ENCODE measurements at regions not wholly inside any gene's neighbourhood (a gene's known extent, or its start where the extent isn't known, plus 50 kb on each side); places are given as distances from the start of the nearest gene placed in this dataset.
A peak's percentile ranks its signal among the peaks of the same experiment; 100 is the strongest.

DNA sequence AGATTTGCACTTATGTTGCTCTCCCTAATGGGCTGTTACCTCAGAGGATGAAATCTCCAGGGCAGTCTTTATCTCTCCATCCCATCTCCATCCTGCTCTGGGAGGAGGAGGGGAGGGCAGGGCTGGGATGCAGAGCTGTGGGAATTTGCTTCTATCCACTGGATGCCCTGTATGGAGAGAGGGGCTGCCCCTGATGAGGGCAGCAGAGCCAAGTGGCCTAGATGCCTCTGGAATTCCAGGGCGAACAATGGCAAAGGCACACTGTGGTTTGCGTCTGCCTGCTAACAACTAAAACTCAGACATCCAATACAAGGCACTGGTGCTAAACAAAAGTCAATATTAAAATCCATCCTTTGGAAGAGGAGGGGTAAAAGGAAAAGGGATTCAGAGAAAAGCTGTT is 165.1 kb downstream of the COG6 start:
- intact Hi-C loops (cut with micrococcal nuclease): no loop called here
- CTCF ChIA-PET: no interaction called here
- Mint-ChIP-seq H3K36me3 (ENCODE audit: low read depth) (no peaks in the 10 kb centered on the region), H3K27me3 (peaks cover under 1% of the 10 kb centered on the region), H3K4me1 (peaks cover 12% of the 10 kb centered on the region), H3K9me3 (no peaks in the 10 kb centered on the region), H3K4me3 (no peak overlapping the region), H3K27ac (no peak overlapping the region)
- ATAC-seq (ENCODE audit: low read depth): no peak
- TF ChIP-seq, protein P1, sequence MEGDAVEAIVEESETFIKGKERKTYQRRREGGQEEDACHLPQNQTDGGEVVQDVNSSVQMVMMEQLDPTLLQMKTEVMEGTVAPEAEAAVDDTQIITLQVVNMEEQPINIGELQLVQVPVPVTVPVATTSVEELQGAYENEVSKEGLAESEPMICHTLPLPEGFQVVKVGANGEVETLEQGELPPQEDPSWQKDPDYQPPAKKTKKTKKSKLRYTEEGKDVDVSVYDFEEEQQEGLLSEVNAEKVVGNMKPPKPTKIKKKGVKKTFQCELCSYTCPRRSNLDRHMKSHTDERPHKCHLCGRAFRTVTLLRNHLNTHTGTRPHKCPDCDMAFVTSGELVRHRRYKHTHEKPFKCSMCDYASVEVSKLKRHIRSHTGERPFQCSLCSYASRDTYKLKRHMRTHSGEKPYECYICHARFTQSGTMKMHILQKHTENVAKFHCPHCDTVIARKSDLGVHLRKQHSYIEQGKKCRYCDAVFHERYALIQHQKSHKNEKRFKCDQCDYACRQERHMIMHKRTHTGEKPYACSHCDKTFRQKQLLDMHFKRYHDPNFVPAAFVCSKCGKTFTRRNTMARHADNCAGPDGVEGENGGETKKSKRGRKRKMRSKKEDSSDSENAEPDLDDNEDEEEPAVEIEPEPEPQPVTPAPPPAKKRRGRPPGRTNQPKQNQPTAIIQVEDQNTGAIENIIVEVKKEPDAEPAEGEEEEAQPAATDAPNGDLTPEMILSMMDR (IDR thresholded peaks at IDR 0.05): no peak
- POLR2A ChIA-PET: no interaction called here
- DNase-seq: no peak

DNA sequence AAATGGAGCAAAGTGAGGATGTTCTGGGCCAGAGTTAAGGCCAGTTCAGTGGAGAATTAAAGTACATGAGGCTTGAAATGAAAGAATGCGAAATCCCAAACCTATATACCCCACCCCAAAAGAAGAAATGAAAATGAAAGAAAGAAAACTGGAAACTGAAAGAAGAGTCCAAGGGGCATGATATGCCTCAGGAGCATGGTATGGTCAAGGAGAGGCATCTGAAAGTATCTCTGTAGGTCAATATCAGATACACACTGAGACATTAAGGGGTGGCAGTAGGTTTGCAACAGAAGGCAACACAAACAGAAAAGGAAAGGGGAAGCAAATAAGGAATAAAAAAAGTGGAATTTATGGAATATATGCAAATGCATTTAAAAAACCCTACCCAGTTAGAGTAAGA is 166.5 kb downstream of the COG6 start:
- POLR2A ChIA-PET: no interaction called here
- intact Hi-C loops (cut with micrococcal nuclease): no loop called here

DNA sequence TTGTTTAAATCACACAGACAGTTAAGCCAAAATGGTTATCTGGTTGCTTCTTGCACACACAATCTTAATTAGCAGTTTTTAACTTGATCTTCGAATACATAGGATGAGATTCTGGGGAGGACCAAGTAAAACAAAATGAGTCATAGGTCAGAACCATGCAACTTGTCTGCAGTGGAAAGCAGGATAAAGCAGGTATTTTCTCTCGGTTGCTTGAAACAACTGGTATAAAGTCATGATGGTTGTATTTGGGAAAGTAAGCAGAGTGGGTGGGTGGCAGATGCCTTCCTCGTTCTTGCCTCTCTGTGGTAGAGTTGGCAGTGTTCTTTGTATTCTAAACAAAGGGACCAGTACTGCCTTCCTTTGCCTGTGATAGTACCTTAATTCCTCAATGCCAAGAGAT is 167.0 kb downstream of the COG6 start:
- ATAC-seq (ENCODE audit: low read depth): no peak
- TF ChIP-seq, protein P1 (IDR thresholded peaks at IDR 0.05): no peak
- CTCF ChIA-PET: no interaction called here
- POLR2A ChIA-PET: interaction anchor here (0.6 kb wide), 1 partner anchor 281 kb away, joined by 3 read pairs; no protein-coding TSS in a partner anchor
- Mint-ChIP-seq H3K4me3 (no peak overlapping the region), H3K27me3 (peaks cover 8% of the 10 kb centered on the region), H3K4me1 (peaks cover 12% of the 10 kb centered on the region), H3K36me3 (ENCODE audit: low read depth) (no peaks in the 10 kb centered on the region), H3K9me3 (no peaks in the 10 kb centered on the region), H3K27ac (no peak overlapping the region)
- intact Hi-C loops (cut with micrococcal nuclease): no loop called here
- DNase-seq: no peak

More for the DNA sequence above, 166.5 kb downstream of the COG6 start:
- H3K36me3 Mint-ChIP-seq (ENCODE audit: low read depth): no peaks in the 10 kb centered on the region
- TF ChIP-seq, protein P1 (IDR thresholded peaks at IDR 0.05): no peak
- DNase-seq (no peak), ATAC-seq (ENCODE audit: low read depth) (no peak)
- H3K9me3 Mint-ChIP-seq: no peaks in the 10 kb centered on the region
- CTCF ChIA-PET: no interaction called here
- H3K27ac Mint-ChIP-seq: no peak overlapping the region
- H3K4me1 Mint-ChIP-seq: peaks cover 12% of the 10 kb centered on the region
- H3K4me3 Mint-ChIP-seq: peak overlapping the region; percentile 44
- peaks cover 8% of the 10 kb centered on the region for H3K27me3 Mint-ChIP-seq

DNA sequence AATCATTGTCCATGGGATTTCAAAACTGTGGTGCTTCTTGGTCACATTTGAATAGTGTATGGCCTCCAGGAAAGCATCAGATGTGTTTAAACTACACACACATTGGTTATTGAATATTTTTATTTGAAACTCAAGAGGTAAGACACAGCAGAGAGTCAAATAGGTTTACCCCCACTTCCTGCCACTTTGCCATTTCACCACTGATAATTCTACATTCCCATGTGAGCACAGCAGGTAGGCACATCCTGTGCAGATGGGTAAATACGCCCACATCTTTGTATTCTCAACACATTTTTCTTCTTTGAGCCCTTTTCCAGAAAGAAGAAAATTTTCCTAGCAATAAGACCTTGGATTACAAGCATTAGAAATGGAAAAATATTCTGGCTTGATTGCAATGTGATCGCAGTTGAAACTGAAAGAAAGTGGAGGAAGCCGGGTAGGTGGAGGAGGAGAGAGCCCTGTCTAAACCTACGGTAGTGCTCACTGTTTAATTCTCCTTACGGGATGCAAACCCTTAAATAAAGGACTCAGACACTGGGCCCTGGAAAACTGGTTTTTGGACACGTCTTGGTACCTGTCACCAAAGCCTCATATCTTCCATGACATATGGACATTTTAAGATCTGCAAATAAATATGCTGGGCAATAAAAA is 167.7 kb downstream of the COG6 start:
- ATAC-seq (ENCODE audit: low read depth): no peak

DNA sequence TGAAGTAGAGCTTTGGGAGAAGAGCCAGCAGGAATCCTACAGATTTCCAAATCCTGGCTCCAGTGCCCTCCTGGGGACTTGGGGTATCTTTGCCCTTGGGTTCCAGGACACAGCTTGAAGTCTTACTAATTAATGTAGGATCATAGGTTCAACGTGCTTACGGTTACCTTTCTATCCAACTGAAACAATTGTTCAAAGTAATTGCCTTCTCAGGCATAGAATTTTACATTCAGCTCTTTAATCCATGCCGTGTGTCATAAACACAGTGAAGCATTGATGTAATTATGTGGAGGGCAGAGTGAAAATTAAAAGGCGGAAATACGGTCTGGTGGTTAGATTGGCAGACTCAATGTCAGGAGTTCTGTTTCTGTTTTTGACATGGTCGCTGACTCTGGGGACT is 170.4 kb downstream of the COG6 start:
- H3K4me3 Mint-ChIP-seq: no peak overlapping the region
- CTCF ChIA-PET: no interaction called here
- peaks cover 17% of the 10 kb centered on the region for H3K27me3 Mint-ChIP-seq

More for the DNA sequence above, 167.7 kb downstream of the COG6 start:
- H3K27me3 Mint-ChIP-seq: peaks cover 8% of the 10 kb centered on the region
- ChIA-PET POLR2A (no interaction called here), CTCF (no interaction called here)
- no peaks in the 10 kb centered on the region for H3K36me3 Mint-ChIP-seq (ENCODE audit: low read depth)
- H3K9me3 Mint-ChIP-seq: no peaks in the 10 kb centered on the region
- intact Hi-C loops (cut with micrococcal nuclease): no loop called here
- peaks cover 12% of the 10 kb centered on the region for H3K4me1 Mint-ChIP-seq
- TF ChIP-seq, protein P1 (IDR thresholded peaks at IDR 0.05): no peak
- no peak overlapping the region for H3K4me3 Mint-ChIP-seq
- DNase-seq: no peak
- H3K27ac Mint-ChIP-seq: no peak overlapping the region

More for the DNA sequence above, 170.4 kb downstream of the COG6 start:
- POLR2A ChIA-PET: no interaction called here
- TF ChIP-seq, protein P1 (IDR thresholded peaks at IDR 0.05): no peak
- no peak overlapping the region for H3K27ac Mint-ChIP-seq
- no peaks in the 10 kb centered on the region for H3K36me3 Mint-ChIP-seq (ENCODE audit: low read depth)
- H3K4me1 Mint-ChIP-seq: peaks cover 12% of the 10 kb centered on the region
- ATAC-seq (ENCODE audit: low read depth) (no peak), DNase-seq (no peak)
- intact Hi-C loops (cut with micrococcal nuclease): no loop called here
- H3K9me3 Mint-ChIP-seq: peaks cover 4% of the 10 kb centered on the region
